Right ventricle myocardium superior (tissue), 1 donor: ENCODE measurements at regions not wholly inside any gene's neighbourhood (a gene's known extent, or its start where the extent isn't known, plus 50 kb on each side); places are given as distances from the start of the nearest gene placed in this dataset.

Source experiments
- ATAC-seq: fragments of 200-7000 bp; cut with Tn5 transposase; one replicate; pipeline ENCODE4 v1.9.1; 2020; ENCODE audit warnings: mild to moderate bottlenecking; ENCODE audit not compliant: poor library complexity
- DNase-seq: peaks from one replicate; pipeline ENCODE4 v3.0.0-alpha.2; 2020
- intact Hi-C: fragments of 100-400 bp; cut with DNase I; formaldehyde crosslinking; loops from one replicate; pipeline ENCODE4 v1.11.2; 2022
- donor health status: DM: no; HTN: yes; CAD: no; lungs with severe emphysema.

- no peak for ATAC-seq
- intact Hi-C loops: no loop called here
- DNase-seq: no peak
These were observed 95.1 kb upstream of the SLC35G4 start for GRCh38 chr18:11514267-11514666.

DNA sequence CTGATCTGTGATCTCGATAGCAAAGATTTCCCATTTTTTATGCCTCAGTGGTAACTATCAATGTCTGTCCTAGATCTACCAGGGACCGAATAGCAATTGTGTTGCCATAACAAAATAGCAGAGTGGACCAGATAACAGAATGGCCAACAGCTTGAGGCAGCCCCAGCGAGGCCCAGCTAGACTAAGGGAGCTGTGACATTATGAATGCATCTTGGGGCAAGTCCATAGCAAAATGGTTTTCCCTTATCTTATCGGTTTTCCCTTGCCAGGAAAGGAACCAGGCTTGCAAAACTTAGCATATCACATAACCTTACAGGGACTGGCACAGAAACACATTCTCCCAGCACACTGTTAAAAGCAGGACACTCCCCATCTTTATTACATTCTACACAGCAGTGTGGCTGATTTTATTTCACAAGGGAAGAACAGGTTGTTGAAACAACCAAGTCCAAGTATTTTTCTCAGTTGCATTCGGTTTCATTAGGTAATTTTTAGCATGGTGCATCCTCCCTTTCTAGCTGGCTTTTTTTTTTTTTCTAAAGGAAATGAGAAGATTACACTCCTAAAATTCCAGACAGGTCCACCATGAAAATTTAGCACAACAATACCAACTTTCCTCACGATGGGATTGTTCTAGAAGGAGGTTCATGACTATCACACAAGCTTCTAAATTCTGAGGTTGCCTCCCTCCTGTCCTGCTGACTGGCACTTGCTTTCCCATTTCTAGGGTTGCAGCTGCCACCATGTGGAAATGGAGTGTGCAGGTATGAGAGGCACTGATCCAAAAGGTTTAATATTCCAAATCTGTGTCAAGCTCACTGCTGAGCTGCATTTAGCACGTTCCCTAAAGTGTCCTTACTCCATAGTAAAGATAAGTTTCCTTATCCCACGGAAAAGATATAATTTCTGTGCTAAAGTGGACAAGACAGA is 97.0 kb upstream of the SLC35G4 start:
- ATAC-seq: no peak
- DNase-seq: no peak
- intact Hi-C loops: no loop called here

- no peak for ATAC-seq
- DNase-seq: no peak
- intact Hi-C loops: no loop called here
These were observed 97.8 kb upstream of the SLC35G4 start for GRCh38 chr18:11511434-11512095.

DNA sequence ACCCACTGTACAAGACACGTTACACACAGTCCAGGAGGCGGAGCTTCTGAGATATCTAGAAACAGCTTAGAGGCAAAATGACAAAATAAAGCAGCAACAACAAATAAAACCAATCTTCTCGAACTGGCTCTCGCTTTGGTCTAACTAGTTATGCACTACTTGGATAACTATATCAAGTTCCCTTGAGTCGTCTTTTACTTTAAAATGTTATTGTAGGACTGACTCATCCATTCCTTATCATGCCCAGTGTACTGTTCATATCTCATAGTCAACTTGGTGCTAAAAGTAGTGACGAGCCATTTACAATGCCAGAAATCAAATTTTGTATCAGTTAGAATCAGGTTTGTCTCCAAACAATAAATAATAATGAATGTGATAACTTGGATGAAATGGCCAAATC is 102.5 kb upstream of the SLC35G4 start:
- DNase-seq (no peak), ATAC-seq (no peak)
- intact Hi-C loops: no loop called here

- intact Hi-C loops: no loop called here
- no peak for DNase-seq
- no peak for ATAC-seq
These were observed 103.4 kb upstream of the SLC35G4 start for GRCh38 chr18:11505993-11506392.

DNA sequence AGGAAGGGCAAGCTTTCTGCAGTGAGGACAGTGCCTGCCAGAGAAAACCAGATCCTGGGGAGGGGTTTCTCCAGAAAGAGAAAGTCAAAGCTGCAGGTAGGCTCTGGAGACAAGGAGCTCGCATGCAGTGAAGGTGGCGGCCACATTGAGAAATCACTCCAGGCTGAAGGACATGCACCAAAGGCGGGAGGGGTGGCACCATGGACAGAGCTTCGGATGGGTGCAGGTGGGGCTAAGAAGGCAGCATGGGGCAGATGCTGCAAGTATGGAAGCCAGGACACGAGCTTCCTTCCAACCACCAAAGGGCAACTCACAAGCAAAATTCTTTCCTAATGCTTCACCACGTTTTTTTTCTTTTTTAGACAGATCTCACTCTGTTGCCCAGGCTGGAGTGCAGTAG is 104.4 kb upstream of the SLC35G4 start:
- intact Hi-C loops: no loop called here
- DNase-seq (no peak), ATAC-seq (no peak)

DNA sequence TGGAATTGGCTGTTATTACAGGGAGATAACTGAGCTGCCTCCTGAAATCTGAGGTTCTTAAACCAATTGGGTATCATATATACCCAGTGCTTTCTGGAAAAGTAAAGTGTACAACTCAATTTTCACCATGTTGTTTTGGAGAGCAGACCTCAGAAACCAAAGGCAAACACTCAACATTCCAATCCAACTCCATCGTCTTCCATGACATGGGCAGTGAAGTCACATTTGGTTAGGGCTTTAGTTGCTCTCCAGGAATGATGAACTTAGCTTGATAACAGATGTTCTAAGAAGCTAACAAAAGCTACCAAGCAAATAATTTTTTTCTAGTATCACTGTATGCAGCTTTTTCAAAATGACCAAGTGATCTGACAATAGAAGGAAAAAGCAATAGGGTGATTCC is 107.0 kb upstream of the SLC35G4 start:
- ATAC-seq: no peak
- intact Hi-C loops: no loop called here
- no peak for DNase-seq

DNA sequence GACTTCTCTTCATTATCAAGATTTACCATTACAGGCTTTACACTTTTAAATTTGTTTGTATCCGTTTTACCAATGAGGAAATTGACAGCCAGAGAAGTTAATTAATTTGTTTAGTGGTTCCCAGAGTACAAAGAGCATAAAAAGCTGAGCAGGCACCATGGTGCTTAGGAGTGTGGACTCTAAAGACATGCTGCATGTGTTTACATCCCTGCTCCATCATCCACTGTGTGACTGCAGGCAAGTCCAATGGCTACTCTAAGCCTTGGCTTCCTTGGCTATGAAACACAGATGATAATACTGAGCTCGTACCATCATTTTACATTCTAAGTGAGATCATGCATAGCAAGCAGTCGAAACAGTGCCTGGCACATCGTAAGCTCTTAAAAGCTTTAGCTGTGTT is 108.0 kb upstream of the SLC35G4 start:
- DNase-seq (no peak), ATAC-seq (no peak)
- intact Hi-C loops: no loop called here

DNA sequence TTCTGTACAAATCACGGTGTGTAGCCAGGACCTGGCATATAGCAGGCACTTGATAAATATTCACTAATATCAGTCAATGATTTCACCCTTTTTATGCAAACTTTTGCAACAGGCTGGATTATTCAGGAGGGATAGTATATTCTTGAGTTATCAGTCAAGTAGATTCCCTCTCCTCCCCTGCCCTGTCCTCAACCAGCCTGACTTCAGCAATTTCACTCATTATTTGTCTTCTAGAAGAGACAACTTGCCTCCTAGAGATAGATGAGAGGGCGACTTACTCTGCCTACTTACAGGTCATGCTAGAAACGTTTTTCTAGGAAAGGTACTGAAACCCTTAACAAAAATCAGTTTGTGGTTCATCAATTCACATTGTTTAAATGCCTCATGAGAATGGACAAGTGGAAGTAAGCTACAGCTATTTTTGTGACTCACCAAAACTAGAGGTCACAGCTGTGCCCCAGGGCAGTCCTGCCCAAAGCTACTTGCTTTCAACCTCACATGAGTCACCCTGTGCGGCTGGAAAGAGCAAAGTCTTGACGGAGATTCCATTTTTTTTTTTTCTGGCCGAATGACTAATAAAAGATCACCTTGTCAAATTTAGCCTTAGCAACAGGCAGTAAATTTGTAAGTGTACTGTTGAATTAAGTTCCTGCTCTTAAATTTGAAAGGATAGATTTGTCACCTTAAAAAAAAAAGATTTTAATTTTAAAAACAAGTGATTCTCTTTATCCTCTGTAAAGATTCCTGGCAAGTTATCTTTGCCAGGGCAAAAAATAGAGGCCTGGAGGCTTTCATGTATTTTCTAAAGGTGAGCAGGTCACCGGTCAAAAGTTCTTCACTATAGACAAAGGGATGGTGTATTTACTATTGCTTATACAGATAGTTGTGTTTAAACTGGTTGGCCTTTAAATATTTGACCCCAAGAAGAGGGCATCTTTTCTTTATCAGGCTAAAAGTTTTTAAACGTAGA is 109.0 kb upstream of the SLC35G4 start:
- no peak for ATAC-seq
- DNase-seq: no peak
- intact Hi-C loops: no loop called here

DNA sequence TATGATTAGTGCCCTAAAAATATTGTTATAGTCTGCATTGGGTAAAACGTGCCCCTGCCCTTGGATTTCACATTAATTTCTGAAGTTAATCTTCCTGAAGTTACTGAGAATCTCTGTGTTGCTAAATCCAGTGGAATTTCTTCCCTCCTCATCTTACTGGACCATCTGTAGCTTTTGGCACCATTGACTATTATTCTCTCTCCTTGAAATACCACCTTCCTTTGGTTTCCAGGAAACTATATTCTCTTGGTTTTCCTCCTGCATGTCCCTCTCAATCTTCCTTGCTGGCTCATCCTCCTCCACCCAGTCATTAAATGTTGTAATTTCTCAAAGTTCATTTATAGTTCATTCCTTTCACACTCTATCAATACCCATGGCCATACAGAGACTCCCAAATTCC is 110.6 kb upstream of the SLC35G4 start:
- ATAC-seq (no peak), DNase-seq (no peak)
- intact Hi-C loops: no loop called here

DNA sequence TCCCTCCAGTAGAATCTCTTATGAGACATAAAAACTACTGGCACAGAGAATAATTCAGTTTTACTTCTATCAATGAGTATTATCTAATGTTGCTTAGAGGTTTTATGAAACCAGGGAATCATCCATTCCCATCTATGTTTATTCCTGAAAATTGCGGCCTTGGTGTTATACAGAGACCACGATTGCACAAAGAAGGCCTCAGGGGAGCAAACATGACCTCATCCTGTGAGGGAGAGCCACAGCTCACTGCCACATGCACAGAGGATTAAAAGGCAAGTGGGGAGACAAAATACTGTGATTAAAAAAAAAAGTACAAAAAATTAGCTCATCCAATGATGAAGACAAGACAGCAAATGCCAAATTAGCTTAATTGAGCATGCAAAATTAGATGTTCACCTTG is 111.8 kb upstream of the SLC35G4 start:
- intact Hi-C loops: no loop called here
- peak; percentile 43 for DNase-seq
- ATAC-seq: peak; percentile 70

DNA sequence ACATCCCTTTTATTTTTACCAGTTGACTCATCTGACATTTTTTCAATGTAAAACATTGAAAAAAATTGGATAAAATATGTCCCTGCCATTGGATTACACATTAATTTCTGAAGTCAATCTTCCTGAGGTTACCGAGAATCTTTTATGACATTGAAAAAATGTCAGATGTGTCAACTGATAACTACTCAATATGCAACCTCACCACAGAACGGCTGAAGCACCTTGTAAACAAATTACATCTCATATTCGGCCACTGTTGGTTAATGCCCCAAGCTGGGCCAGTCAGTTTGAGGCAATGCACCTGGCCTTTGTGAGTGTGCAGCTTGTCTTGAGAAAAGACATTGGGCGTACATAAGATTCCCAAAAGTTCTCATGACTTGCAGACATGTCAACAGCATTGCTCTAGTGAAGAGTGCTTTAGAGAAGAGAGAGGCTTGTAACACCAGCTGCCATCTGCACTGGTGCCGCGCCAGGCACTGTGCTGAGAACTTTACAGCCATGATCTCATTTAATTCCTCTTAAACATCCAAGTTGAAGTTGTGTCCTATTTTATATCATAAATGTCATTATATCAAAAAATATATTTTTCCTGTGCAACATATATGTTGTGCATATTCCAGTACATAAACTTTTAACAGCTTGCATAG is 112.7 kb upstream of the SLC35G4 start:
- DNase-seq: no peak
- intact Hi-C loops: no loop called here
- ATAC-seq: peak; percentile 34

DNA sequence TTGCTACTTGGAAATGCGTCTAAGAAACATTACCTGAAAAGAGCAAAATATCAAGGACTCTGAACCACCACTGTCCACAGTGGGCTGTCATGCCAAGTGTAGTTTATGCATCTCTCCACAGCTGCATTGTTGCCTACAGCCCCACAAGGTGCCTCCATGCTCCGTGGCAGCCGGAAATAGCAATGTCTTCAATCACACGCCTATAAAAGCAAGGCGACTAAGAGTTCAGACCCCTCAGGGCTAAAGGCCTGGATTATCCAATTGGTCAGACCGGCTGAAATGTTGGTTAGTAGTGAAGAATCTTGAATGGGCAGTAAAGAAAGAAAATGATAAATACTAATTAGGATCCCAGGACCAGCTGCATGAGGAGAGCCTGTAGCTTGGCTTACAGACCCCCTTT is 114.0 kb upstream of the SLC35G4 start:
- DNase-seq (no peak), ATAC-seq (no peak)
- intact Hi-C loops: no loop called here

DNA sequence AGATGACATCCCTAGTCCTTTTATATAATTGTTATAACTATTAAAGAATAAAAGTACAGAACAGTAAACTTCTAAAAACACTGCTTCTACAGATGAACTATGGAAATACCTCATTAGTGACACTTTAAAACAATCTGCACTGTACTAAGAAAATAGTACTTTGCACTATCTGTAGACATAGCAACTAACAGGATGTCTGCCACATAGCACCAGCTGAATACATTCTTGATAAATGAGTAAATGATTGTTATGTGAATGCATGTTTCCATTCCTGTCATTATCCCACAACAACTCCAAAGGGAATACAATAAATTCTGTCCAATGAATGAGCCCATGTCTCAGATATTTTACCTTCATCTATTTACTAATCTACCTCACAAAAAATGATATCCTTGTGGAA is 115.3 kb upstream of the SLC35G4 start:
- intact Hi-C loops: no loop called here
- no peak for ATAC-seq

GRCh38 chr18:11489266-11489899 is 120.0 kb upstream of the SLC35G4 start:
- no peak for DNase-seq
- ATAC-seq: no peak
- intact Hi-C loops: no loop called here

More for the DNA sequence above, 115.3 kb upstream of the SLC35G4 start:
- no peak for DNase-seq

- DNase-seq (no peak), ATAC-seq (no peak)
- intact Hi-C loops: no loop called here
These were observed 121.2 kb upstream of the SLC35G4 start for GRCh38 chr18:11488175-11488574.

DNA sequence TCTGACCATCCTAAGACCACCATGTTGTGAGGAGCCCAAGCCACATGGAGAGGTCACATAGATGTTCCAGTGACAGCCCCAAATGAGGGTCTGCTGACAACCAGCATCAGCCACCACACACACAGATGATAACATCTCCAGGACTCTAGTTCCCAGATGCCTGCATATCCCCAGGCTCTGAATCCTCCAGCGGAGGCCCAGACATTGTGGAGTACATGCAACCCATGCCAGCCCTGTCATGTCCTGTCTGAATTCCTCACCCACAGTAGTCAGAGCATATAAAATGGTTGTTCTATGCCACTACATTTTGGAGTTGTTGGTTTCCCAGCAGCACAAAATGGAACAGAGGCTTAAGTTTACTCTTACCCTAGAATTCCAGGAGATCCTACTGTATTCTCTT is 122.0 kb upstream of the SLC35G4 start:
- intact Hi-C loops: no loop called here
- ATAC-seq: no peak
- no peak for DNase-seq

DNA sequence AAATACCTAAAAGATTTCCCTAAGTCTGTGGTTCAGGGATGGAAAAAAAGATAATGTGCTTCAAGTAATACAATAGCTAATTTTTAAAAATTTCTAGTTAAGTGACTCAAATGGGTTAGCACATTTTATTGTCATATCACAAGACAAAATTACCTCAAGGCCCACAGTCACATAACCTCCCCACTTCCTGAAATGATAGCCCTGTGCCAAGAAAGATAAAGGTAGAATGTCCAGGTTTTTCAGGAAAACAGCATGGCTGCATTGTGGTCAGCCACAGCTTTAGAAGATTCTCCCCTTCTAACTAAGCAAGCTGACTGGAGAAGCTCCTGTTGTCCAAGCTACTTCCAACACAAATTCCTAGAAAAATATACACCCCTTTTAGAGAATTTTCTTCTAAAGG is 127.1 kb upstream of the SLC35G4 start:
- no peak for DNase-seq
- ATAC-seq: no peak
- intact Hi-C loops: no loop called here
